Muscle of arm (tissue), 1 donor: ENCODE measurements at regions not wholly inside any gene's neighbourhood (a gene's known extent, or its start where the extent isn't known, plus 50 kb on each side); places are given as distances from the start of the nearest gene placed in this dataset.
A peak's percentile ranks its signal among the peaks of the same experiment; 100 is the strongest.

Source experiments
- DNase-seq: peaks from one replicate; pipeline ENCODE4 v3.0.0-alpha.2; 2013

- DNase-seq = no peak
These were observed 688.0 kb upstream of the ZEB2 start for GRCh38 chr2:145207884-145208283.

- no peak for DNase-seq
These were observed 686.8 kb upstream of the ZEB2 start for GRCh38 chr2:145206496-145207281.

GRCh38 chr2:145203891-145204290 lies 684.0 kb upstream of the ZEB2 start:
- no peak for DNase-seq

- no peak for DNase-seq
These were observed 680.1 kb upstream of the ZEB2 start for GRCh38 chr2:145199827-145200706.

- DNase-seq = no peak
These were observed 679.1 kb upstream of the ZEB2 start for GRCh38 chr2:145199042-145199441.

GRCh38 chr2:145198555-145198954 lies 678.6 kb upstream of the ZEB2 start:
- DNase-seq = no peak

GRCh38 chr2:145197944-145198343 lies 678.0 kb upstream of the ZEB2 start:
- no peak for DNase-seq

GRCh38 chr2:145194673-145195072 lies 674.8 kb upstream of the ZEB2 start:
- DNase-seq = no peak

GRCh38 chr2:145190031-145190703 lies 670.2 kb upstream of the ZEB2 start:
- DNase-seq = no peak

GRCh38 chr2:145186303-145186702 lies 666.4 kb upstream of the ZEB2 start:
- DNase-seq = no peak

- no peak for DNase-seq
These were observed 665.8 kb upstream of the ZEB2 start for GRCh38 chr2:145185696-145186095.

- DNase-seq = no peak
These were observed 665.1 kb upstream of the ZEB2 start for GRCh38 chr2:145184741-145185651.

GRCh38 chr2:145169285-145169684 lies 649.4 kb upstream of the ZEB2 start:
- DNase-seq = no peak

- no peak for DNase-seq
These were observed 648.2 kb upstream of the ZEB2 start for GRCh38 chr2:145168091-145168490.

- no peak for DNase-seq
These were observed 646.9 kb upstream of the ZEB2 start for GRCh38 chr2:145166731-145167302.

GRCh38 chr2:145161656-145162055 lies 641.7 kb upstream of the ZEB2 start:
- DNase-seq = no peak

- no peak for DNase-seq
These were observed 640.9 kb upstream of the ZEB2 start for GRCh38 chr2:145160855-145161254.

- DNase-seq = no peak
These were observed 639.8 kb upstream of the ZEB2 start for GRCh38 chr2:145159676-145160075.

- peak; percentile 80 for DNase-seq
These were observed 638.0 kb upstream of the ZEB2 start for GRCh38 chr2:145157741-145158591.
